Subcutaneous abdominal adipose tissue (tissue), 5 donors: ENCODE measurements at regions not wholly inside any gene's neighbourhood (a gene's known extent, or its start where the extent isn't known, plus 50 kb on each side); places are given as distances from the start of the nearest gene placed in this dataset.

ENCODE experiments used
- H3K27ac ChIP-seq: one replicate; pipeline ENCODE4 v1.7.0; 2013; ENCODE audit warnings: low read depth, mild to moderate bottlenecking, inconsistent platforms, low read length, moderate library complexity
- H3K27me3 ChIP-seq, 5 donors: one replicate each; pipeline ENCODE4 v1.7.0; 2013; ENCODE audit warnings: low read length in 5 of 5, inconsistent platforms in 1 of 5; ENCODE audit not compliant: control insufficient read depth in 5 of 5, insufficient read depth in 4 of 5
- H3K36me3 ChIP-seq, 5 donors: one replicate each; pipeline ENCODE4 v1.7.0; 2013; ENCODE audit warnings: low read length in 5 of 5; ENCODE audit not compliant: control insufficient read depth in 5 of 5, insufficient read depth in 5 of 5
- H3K4me1 ChIP-seq, 5 donors: one replicate each; pipeline ENCODE4 v1.7.0; 2013; ENCODE audit warnings: low read length in 5 of 5, mild to moderate bottlenecking in 3 of 5, moderate library complexity in 1 of 5; ENCODE audit not compliant: control insufficient read depth in 5 of 5, insufficient read depth in 5 of 5
- H3K4me3 ChIP-seq, 5 donors: one replicate each; pipeline ENCODE4 v1.7.0; 2013; ENCODE audit warnings: low read length in 5 of 5, low read depth in 1 of 5
- H3K9ac ChIP-seq, 5 donors: one replicate each; pipeline ENCODE4 v1.7.0; 2013; ENCODE audit warnings: low read length in 5 of 5, mild to moderate bottlenecking in 4 of 5, moderate library complexity in 3 of 5
- H3K9me3 ChIP-seq, 5 donors: one replicate each; pipeline ENCODE4 v1.7.0; 2013; ENCODE audit warnings: low read length in 5 of 5; ENCODE audit not compliant: control insufficient read depth in 5 of 5
- donor health status: healthy.
- donor health status: healthy.
- donor health status: healthy.
- donor health status: healthy.
- donor health status: healthy.

- Histone ChIP-seq H3K4me3 (no peak overlapping the region), H3K4me1 (no peaks in the 10 kb centered on the region), H3K9ac (no peak overlapping the region), H3K27ac (no peak overlapping the region), H3K9me3 (peaks cover 0 to 5% (median 0%) of the 10 kb centered on the region in 5 donors), H3K27me3 (peaks cover 0 to 5% (median 5%) of the 10 kb centered on the region in 5 donors), H3K36me3 (no peaks in the 10 kb centered on the region)
These were observed 310.0 kb upstream of the TSHZ3 start for GRCh38 chr19:31658993-31659896.

- H3K4me1 ChIP-seq, result no peaks in the 10 kb centered on the region
- no peak overlapping the region for H3K4me3 ChIP-seq
These were observed 310.6 kb upstream of the TSHZ3 start for GRCh38 chr19:31659897-31660210.

GRCh38 chr19:31664096-31664495 lies 314.9 kb upstream of the TSHZ3 start:
- no peak overlapping the region for H3K27ac ChIP-seq
- H3K9ac ChIP-seq, result no peak overlapping the region
- H3K36me3 ChIP-seq, result no peaks in the 10 kb centered on the region
- peaks cover 0 to 7% (median 0%) of the 10 kb centered on the region in 5 donors for H3K27me3 ChIP-seq
- H3K9me3 ChIP-seq, result no peaks in the 10 kb centered on the region
- no peaks in the 10 kb centered on the region for H3K4me1 ChIP-seq
- no peak overlapping the region for H3K4me3 ChIP-seq

More at GRCh38 chr19:31659897-31660210, 310.6 kb upstream of the TSHZ3 start:
- Histone ChIP-seq H3K9ac (no peak overlapping the region), H3K27ac (no peak overlapping the region), H3K9me3 (peaks cover 0 to 5% (median 0%) of the 10 kb centered on the region in 5 donors), H3K27me3 (peaks cover 0 to 5% (median 5%) of the 10 kb centered on the region in 5 donors), H3K36me3 (no peaks in the 10 kb centered on the region)

GRCh38 chr19:31664997-31665396 lies 315.8 kb upstream of the TSHZ3 start:
- no peaks in the 10 kb centered on the region for H3K9me3 ChIP-seq
- H3K27ac ChIP-seq, result no peak overlapping the region
- H3K9ac ChIP-seq, result no peak overlapping the region
- peaks cover 0 to 4% (median 0%) of the 10 kb centered on the region in 5 donors for H3K27me3 ChIP-seq
- H3K36me3 ChIP-seq, result no peaks in the 10 kb centered on the region
- no peak overlapping the region for H3K4me3 ChIP-seq
- H3K4me1 ChIP-seq, result no peaks in the 10 kb centered on the region

- no peak overlapping the region for H3K4me3 ChIP-seq
- no peaks in the 10 kb centered on the region for H3K36me3 ChIP-seq
- H3K9ac ChIP-seq, result no peak overlapping the region
These were observed 316.9 kb upstream of the TSHZ3 start for GRCh38 chr19:31666126-31666525.

GRCh38 chr19:31667106-31667505 lies 317.9 kb upstream of the TSHZ3 start:
- H3K4me3 ChIP-seq, result no peak overlapping the region
- H3K36me3 ChIP-seq, result no peaks in the 10 kb centered on the region
- H3K9me3 ChIP-seq, result no peaks in the 10 kb centered on the region
- H3K27ac ChIP-seq, result no peak overlapping the region
- H3K27me3 ChIP-seq, result peaks cover 0 to 4% (median 0%) of the 10 kb centered on the region in 5 donors
- H3K9ac ChIP-seq, result no peak overlapping the region
- no peaks in the 10 kb centered on the region for H3K4me1 ChIP-seq

More at GRCh38 chr19:31666126-31666525, 316.9 kb upstream of the TSHZ3 start:
- no peaks in the 10 kb centered on the region for H3K4me1 ChIP-seq
- no peaks in the 10 kb centered on the region for H3K9me3 ChIP-seq
- H3K27ac ChIP-seq, result no peak overlapping the region
- peaks cover 0 to 4% (median 0%) of the 10 kb centered on the region in 5 donors for H3K27me3 ChIP-seq

GRCh38 chr19:31668921-31669320 lies 319.7 kb upstream of the TSHZ3 start:
- Histone ChIP-seq H3K9ac (no peak overlapping the region), H3K9me3 (no peaks in the 10 kb centered on the region), H3K36me3 (no peaks in the 10 kb centered on the region), H3K4me1 (no peaks in the 10 kb centered on the region), H3K4me3 (no peak overlapping the region), H3K27me3 (peaks cover 0 to 10% (median 4%) of the 10 kb centered on the region in 5 donors), H3K27ac (no peak overlapping the region)

GRCh38 chr19:31670931-31671330 lies 321.7 kb upstream of the TSHZ3 start:
- Histone ChIP-seq H3K27me3 (peaks cover 0 to 12% (median 4%) of the 10 kb centered on the region in 5 donors), H3K36me3 (no peaks in the 10 kb centered on the region), H3K27ac (no peak overlapping the region), H3K9ac (no peak overlapping the region), H3K4me1 (no peaks in the 10 kb centered on the region), H3K4me3 (no peak overlapping the region), H3K9me3 (no peaks in the 10 kb centered on the region)

GRCh38 chr19:31671411-31672035 lies 322.3 kb upstream of the TSHZ3 start:
- Histone ChIP-seq H3K4me1 (no peaks in the 10 kb centered on the region), H3K27ac (no peak overlapping the region), H3K36me3 (no peaks in the 10 kb centered on the region), H3K4me3 (no peak overlapping the region), H3K9me3 (no peaks in the 10 kb centered on the region), H3K27me3 (peaks cover 0 to 12% (median 4%) of the 10 kb centered on the region in 5 donors), H3K9ac (no peak overlapping the region)

GRCh38 chr19:31674503-31675192 lies 325.4 kb upstream of the TSHZ3 start:
- Histone ChIP-seq H3K36me3 (no peaks in the 10 kb centered on the region), H3K27ac (no peak overlapping the region), H3K27me3 (peaks cover 0 to 8% (median 4%) of the 10 kb centered on the region in 5 donors), H3K4me3 (no peak overlapping the region), H3K9ac (no peak overlapping the region), H3K9me3 (no peaks in the 10 kb centered on the region), H3K4me1 (no peaks in the 10 kb centered on the region)
